Adrenal gland (tissue), 9 donors: ENCODE measurements at regions not wholly inside any gene's neighbourhood (a gene's known extent, or its start where the extent isn't known, plus 50 kb on each side); places are given as distances from the start of the nearest gene placed in this dataset.

Experiments used
- DNase-seq, 7 donors: peaks; one replicate each; pipeline ENCODE4 v3.0.0-alpha.2; 2019 to 2020
- H3K27ac ChIP-seq, 5 donors: fragments of 200-600 bp; sonication (generic) in 4 of 5; 1 replicate in 3 of 5; 2 replicates in 2 of 5; pipeline versions ENCODE4 v1.5.1 to v1.8.0; 2016 to 2020; ENCODE audit warnings: mild to moderate bottlenecking in 1 of 5
- H3K27me3 ChIP-seq: fragments of 200-600 bp; 2 replicates; pipeline ENCODE4 v1.8.0; 2021
- H3K36me3 ChIP-seq, 2 donors: fragments of 200-600 bp; replicated peaks in 1 of 2; 1 replicate in 1 of 2; 2 replicates in 1 of 2; pipeline versions ENCODE4 v1.5.1 to v1.8.0; 2018 to 2022
- H3K4me1 ChIP-seq, 2 donors: fragments of 200-600 bp; replicated peaks in 1 of 2; 1 replicate in 1 of 2; 2 replicates in 1 of 2; pipeline versions ENCODE4 v1.5.1 to v1.8.0; 2018 to 2021
- H3K4me3 ChIP-seq, 4 donors: fragments of 200-600 bp; sonication (generic) in 3 of 4; one replicate each; pipeline ENCODE4 v1.5.1; 2016 to 2018
- H3K9me3 ChIP-seq, 3 donors: fragments of 200-600 bp; sonication (generic) in 1 of 3; replicated peaks in 1 of 3; 1 replicate in 2 of 3; 2 replicates in 1 of 3; pipeline versions ENCODE4 v1.5.1 to v1.8.0; 2016 to 2021
- CTCF ChIP-seq, 6 experiments: fragments of 450-650 bp in 4 of 6; fragments of 200-600 bp in 2 of 6; sonication (generic) in 1 of 6; IDR thresholded peaks; 1 replicate in 5 of 6; 2 replicates in 1 of 6; pipeline versions ENCODE4 v1.5.1 to v1.8.0; 2016 to 2021; ENCODE audit warnings: antibody characterized with exemption in 6 of 6, mild to moderate bottlenecking in 2 of 6, moderate library complexity in 1 of 6
- POLR2A ChIP-seq, 2 donors: fragments of 450-650 bp; IDR thresholded peaks; one replicate each; pipeline ENCODE4 v1.6.1; 2017; ENCODE audit warnings: antibody characterized with exemption in 2 of 2, mild to moderate bottlenecking in 2 of 2, moderate library complexity in 1 of 2
- WGBS, 4 donors: extraction: QIAGEN DNeasy Blood & Tissue Kit in 2 of 4; methylation state at CpG; one replicate each; pipeline versions ENCODE4 v1.1.5 to v1.1.7; 2013 to 2017; 5-methylcytosine and 5-hydroxymethylcytosine counted together
- intact Hi-C, 2 donors: fragments of 100-400 bp; cut with DNase I; formaldehyde crosslinking; loops; one replicate each; pipeline versions ENCODE4 v1.14.1 to v1.15.0; 2022 to 2023
- donor health status: healthy with polysubstance abuse.
- donor health status: Bipolar disorder and iron deficiency.
- donor health status: DM: yes; HTN: yes; CAD: no.
- donor health status: DM: no; HTN: no; CAD: no.
- donor health status: DM: no; HTN: no; CAD: no.

- DNase-seq: no peak
- no peak overlapping the region for H3K27ac ChIP-seq
- intact Hi-C loops: no loop called here
- no peaks in the 10 kb centered on the region for H3K4me1 ChIP-seq
- H3K36me3 ChIP-seq: no peaks in the 10 kb centered on the region
- H3K27me3 ChIP-seq: no peaks in the 10 kb centered on the region
- H3K4me3 ChIP-seq: no peak overlapping the region
- TF ChIP-seq POLR2A (IDR thresholded peaks at IDR 0.05): no peak
- TF ChIP-seq CTCF (IDR thresholded peaks at IDR 0.05): no peak
- 79 to 90% (median 86%) methylated on average over 2 of the region's 2 CpGs for WGBS, 4 donors
- H3K9me3 ChIP-seq: no peaks in the 10 kb centered on the region
Measured at GRCh38 chr7:68152205-68152604, 1155.6 kb downstream of the TYW1 start.

- Histone ChIP-seq H3K4me3 (no peak overlapping the region), H3K27me3 (no peaks in the 10 kb centered on the region), H3K27ac (no peak overlapping the region), H3K9me3 (no peaks in the 10 kb centered on the region), H3K4me1 (no peaks in the 10 kb centered on the region), H3K36me3 (no peaks in the 10 kb centered on the region)
- TF ChIP-seq CTCF (IDR thresholded peaks at IDR 0.05): no peak
- no peak for TF ChIP-seq POLR2A (IDR thresholded peaks at IDR 0.05)
- intact Hi-C loops: no loop called here
- WGBS, 4 donors: 86 to 95% (median 87%) methylated on average over 2 of the region's 2 CpGs
- no peak for DNase-seq
Measured at GRCh38 chr7:68155676-68156075, 1159.0 kb downstream of the TYW1 start.

- no peak for DNase-seq
- no peaks in the 10 kb centered on the region for H3K27me3 ChIP-seq
- no peak for TF ChIP-seq POLR2A (IDR thresholded peaks at IDR 0.05)
- TF ChIP-seq CTCF (IDR thresholded peaks at IDR 0.05): no peak
- no peaks in the 10 kb centered on the region for H3K9me3 ChIP-seq
- no peaks in the 10 kb centered on the region for H3K36me3 ChIP-seq
- H3K4me1 ChIP-seq: no peaks in the 10 kb centered on the region
- H3K27ac ChIP-seq: no peak overlapping the region
- no peak overlapping the region for H3K4me3 ChIP-seq
- 50 to 64% (median 58%) methylated on average over 2 of the region's 2 CpGs for WGBS, 4 donors
- intact Hi-C loops: no loop called here
Measured at GRCh38 chr7:68158686-68159295, 1162.2 kb downstream of the TYW1 start.

GRCh38 chr7:68162712-68163111 is 1166.1 kb downstream of the TYW1 start:
- H3K27ac ChIP-seq: no peak overlapping the region
- intact Hi-C loops: no loop called here
- no peaks in the 10 kb centered on the region for H3K36me3 ChIP-seq
- no peaks in the 10 kb centered on the region for H3K27me3 ChIP-seq
- H3K9me3 ChIP-seq: no peaks in the 10 kb centered on the region
- H3K4me1 ChIP-seq: no peaks in the 10 kb centered on the region
- no peak for TF ChIP-seq CTCF (IDR thresholded peaks at IDR 0.05)
- WGBS, 4 donors: 84 to 95% (median 85%) methylated on average over 8 of the region's 8 CpGs
- no peak for DNase-seq
- H3K4me3 ChIP-seq: no peak overlapping the region
